GM12873 (cell line): ENCODE measurements at regions not wholly inside any gene's neighbourhood (a gene's known extent, or its start where the extent isn't known, plus 50 kb on each side); places are given as distances from the start of the nearest gene placed in this dataset.

Experiments
- TF ChIP-seq, protein P1 (sequence below): IDR thresholded peaks from 2 replicates; pipeline ENCODE4 v1.5.1; 2012; ENCODE audit warnings: low read depth, mild to moderate bottlenecking, moderate library complexity, low read length, control low read depth; ENCODE audit not compliant: insufficient read depth; ENCODE audit errors: missing control alignments

DNA sequence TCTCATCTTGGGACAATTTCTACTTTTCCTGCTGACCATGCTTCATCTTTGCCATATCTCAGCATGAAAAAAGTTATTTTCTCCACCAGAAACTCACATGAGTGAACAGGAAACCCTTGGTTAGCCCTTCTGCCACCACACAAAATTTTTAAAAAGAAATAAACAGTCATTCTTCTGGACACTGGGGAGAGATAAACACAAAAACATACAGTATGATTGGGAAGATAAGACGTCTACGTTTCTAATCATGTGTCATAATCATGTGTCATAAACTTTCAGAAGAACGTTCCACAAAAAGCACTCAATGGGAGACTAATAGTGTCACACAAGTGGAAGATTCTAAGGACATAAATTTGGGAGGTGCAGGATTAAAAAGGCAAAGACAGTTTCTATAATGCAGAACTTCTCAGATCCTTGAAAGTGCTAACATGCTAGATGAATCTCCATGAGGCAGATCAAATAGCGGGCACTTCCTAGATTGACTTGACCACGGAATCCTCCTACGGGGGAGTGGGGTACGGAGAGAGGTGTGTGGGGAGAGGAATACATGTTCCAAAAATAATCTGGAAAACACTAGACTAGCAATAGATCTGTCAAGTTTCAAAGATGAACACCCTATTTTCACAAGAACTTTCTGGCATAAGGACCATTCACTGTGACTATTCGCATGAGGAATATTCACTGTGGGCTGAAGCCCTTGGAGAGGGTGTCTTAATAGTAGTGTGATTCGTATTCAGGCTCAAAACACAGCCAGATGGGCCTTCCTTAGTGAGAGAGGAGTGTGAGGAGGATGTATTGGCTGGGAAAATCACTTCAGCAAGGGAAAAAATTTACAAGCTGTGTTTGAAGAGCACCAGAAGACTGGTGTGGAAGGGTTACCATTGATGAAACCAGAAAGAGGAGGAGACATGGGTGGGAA, 206.7 kb downstream of the SETD4 start:
- TF ChIP-seq, protein P1, sequence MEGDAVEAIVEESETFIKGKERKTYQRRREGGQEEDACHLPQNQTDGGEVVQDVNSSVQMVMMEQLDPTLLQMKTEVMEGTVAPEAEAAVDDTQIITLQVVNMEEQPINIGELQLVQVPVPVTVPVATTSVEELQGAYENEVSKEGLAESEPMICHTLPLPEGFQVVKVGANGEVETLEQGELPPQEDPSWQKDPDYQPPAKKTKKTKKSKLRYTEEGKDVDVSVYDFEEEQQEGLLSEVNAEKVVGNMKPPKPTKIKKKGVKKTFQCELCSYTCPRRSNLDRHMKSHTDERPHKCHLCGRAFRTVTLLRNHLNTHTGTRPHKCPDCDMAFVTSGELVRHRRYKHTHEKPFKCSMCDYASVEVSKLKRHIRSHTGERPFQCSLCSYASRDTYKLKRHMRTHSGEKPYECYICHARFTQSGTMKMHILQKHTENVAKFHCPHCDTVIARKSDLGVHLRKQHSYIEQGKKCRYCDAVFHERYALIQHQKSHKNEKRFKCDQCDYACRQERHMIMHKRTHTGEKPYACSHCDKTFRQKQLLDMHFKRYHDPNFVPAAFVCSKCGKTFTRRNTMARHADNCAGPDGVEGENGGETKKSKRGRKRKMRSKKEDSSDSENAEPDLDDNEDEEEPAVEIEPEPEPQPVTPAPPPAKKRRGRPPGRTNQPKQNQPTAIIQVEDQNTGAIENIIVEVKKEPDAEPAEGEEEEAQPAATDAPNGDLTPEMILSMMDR = no peak

DNA sequence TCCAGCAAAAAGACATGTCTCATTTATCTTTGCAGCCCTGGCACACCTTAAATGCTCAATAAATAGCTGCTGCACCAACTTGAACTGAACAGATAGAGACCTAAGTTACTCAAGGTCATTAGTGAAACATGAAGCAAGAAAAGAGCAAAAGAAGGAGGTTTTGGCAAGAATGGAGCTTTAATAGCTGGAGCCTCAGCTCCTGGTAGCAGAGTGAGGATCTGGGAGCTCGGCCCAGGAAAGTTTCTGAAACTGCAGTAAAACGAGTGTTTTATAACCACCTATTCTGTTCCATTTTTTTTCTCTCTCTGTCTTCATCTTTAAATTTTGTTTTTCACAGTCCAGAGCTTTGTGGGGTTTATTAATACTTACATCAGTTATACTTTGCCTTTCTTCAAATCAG, 207.5 kb downstream of the SETD4 start:
- TF ChIP-seq, protein P1 = no peak

DNA sequence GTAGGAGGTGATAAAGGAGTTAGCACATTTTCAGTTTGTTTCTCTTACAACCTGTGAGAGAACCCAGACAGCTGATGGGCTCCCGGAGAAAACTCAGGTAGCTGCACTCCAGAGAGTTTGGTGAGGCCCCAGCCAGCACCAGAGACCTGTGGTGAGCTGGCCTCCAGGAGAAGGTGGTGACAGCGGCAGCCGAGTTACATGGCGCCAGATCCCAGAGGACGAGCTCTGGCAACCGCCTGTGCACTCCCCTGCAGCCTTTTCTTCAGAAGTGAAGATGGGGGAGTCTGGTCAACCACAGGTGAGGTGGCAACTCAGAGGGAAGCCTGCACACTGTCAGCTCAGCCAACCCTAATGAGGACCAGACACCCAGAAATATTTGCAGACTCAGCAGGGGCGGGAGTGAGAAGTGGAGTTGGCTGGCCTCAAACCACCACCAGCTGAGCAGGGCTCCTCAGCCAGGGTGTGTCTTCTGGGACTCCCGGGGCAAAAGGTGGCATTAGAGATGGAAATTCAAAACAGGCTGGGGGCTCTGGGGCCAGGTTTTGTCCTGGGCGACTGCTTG, 209.7 kb downstream of the SETD4 start:
- TF ChIP-seq, protein P1 = no peak

DNA sequence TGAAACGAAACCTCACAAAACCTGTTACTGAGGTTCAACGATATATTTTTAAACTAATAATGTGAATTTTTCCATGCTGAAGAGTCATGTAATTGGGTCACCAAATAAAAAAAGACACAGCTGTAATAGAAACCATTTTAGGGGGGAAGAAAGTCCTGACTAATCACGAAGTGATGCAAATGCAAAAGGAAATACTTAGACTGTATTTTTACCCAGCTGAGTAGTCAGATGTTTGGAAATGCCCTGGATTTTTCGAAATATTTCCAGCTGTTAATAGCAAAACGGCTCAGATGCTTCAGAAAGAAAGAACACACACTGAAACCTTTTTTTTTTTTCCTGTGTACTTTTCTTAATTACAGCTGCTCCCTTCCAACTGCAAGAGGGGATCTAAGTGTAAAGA, 210.3 kb downstream of the SETD4 start:
- TF ChIP-seq, protein P1 = no peak

DNA sequence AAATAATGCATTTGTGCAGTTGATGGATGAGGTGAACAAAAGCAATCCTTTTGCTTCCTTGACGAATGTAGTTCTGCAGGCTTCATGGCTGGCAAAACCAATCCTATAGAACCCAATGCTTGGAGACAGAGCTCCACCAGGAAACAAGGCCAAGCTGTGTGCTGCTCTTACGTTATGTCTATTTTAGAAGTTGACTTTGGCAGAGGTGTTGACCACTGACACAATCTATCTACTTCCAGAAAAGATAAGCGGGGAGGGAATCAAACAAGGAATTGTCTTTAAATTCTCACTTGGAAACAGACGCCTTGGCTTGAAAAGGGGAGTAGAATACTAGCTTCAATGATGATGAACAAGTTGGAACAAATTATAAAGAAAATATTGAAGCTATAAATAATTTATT, 211.2 kb downstream of the SETD4 start:
- TF ChIP-seq, protein P1 = no peak

DNA sequence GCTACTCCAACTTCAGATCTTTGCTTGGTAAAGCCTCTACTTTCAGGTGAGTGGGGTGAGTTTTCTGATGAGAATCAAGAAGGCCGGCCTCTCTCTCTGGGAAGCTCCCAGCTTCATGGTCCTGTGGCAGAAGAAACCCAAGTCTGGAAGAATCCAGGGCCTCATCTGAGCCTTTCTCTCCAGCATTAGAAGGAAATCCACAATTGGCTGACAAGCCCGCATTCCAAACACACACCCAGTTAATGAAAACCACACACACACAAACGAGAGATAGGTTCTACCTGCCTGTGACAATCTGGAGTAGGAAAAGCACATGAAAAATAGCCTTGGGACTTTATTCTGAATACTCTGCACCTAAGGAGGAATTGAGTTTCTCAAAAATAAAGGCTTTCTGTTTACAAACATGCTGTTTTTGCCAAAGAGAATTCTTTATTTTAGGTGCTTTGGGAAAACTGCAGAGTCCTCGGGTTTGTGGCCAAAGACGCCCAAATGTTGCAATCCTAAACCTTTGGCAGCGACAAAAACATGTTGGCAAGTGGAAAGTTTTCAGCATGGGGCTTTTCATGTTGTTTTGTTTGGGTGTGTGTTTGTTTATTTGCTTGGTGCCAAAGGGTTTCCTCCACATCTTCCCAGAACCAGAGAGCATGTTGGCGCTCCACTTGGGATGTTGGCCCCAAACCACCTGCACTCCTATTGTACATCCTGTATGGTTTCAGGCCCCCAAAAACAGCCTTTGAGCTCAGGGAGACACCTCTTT, 216.2 kb downstream of the SETD4 start:
- TF ChIP-seq, protein P1 = no peak

DNA sequence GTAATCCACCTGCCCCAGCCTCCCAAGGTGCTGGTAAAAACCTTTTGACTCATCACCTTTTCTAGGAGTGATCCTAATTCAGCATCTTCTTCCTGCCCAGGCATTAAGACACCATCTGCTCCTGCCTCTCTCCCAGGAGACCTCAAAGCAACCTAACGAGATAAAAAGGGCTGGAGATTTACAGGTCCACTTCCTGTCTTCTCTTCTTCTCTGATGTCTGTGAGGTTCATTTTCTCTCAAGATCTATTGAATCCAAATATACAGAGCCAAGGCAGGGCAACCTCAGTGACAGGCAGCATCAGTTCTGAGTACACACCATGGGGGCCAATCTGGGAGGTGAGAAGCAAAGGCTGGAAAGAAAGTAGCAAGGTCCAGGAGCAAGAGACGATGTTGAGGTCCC, 219.4 kb downstream of the SETD4 start:
- TF ChIP-seq, protein P1 = no peak
